GM12865 (cell line): ENCODE measurements at regions not wholly inside any gene's neighbourhood (a gene's known extent, or its start where the extent isn't known, plus 50 kb on each side); places are given as distances from the start of the nearest gene placed in this dataset.

Source experiments
- DNase-seq: peaks from one replicate; pipeline ENCODE4 v3.0.0; 2010; ENCODE audit warnings: low read depth
- H3K4me3 ChIP-seq: 2 replicates; pipeline ENCODE4 v1.5.1; 2011; ENCODE audit warnings: mild to moderate bottlenecking, low read depth, low read length, control low read depth
- CTCF ChIP-seq: IDR thresholded peaks from 2 replicates; pipeline ENCODE4 v1.5.1; 2011; ENCODE audit warnings: low read length, control low read depth, low read depth, inconsistent platforms; ENCODE audit not compliant: insufficient read depth; ENCODE audit errors: missing control alignments

- H3K4me3 ChIP-seq, result no peak overlapping the region
- no peak for TF ChIP-seq CTCF
- no peak for DNase-seq
Observed at GRCh38 chr5:167348980-167349379, 942.5 kb upstream of the WWC1 start.

- H3K4me3 ChIP-seq, result no peak overlapping the region
- no peak for DNase-seq
- TF ChIP-seq CTCF, result no peak
Observed at GRCh38 chr5:167351316-167351715, 940.1 kb upstream of the WWC1 start.

GRCh38 chr5:167352801-167353200 is 938.6 kb upstream of the WWC1 start:
- no peak overlapping the region for H3K4me3 ChIP-seq
- TF ChIP-seq CTCF, result no peak
- DNase-seq, result no peak

GRCh38 chr5:167355346-167355745 is 936.1 kb upstream of the WWC1 start:
- TF ChIP-seq CTCF, result no peak
- no peak for DNase-seq
- no peak overlapping the region for H3K4me3 ChIP-seq

GRCh38 chr5:167356374-167356773 is 935.1 kb upstream of the WWC1 start:
- TF ChIP-seq CTCF, result no peak
- H3K4me3 ChIP-seq, result no peak overlapping the region
- DNase-seq, result no peak

- H3K4me3 ChIP-seq, result no peak overlapping the region
- TF ChIP-seq CTCF, result no peak
- DNase-seq, result no peak
Observed at GRCh38 chr5:167358868-167359492, 932.5 kb upstream of the WWC1 start.

GRCh38 chr5:167361795-167362194 is 929.6 kb upstream of the WWC1 start:
- no peak overlapping the region for H3K4me3 ChIP-seq
- DNase-seq, result no peak
- TF ChIP-seq CTCF, result no peak
